GM19372 (cell line): ENCODE measurements at regions not wholly inside any gene's neighbourhood (a gene's known extent, or its start where the extent isn't known, plus 50 kb on each side); places are given as distances from the start of the nearest gene placed in this dataset.

Experiments used
- ATAC-seq: cut with Tn5 transposase; IDR thresholded peaks from one replicate; pipeline ENCODE4 v1.9.1; 2021; ENCODE audit warnings: mild to moderate bottlenecking, low read depth, moderate library complexity; ENCODE audit not compliant: unreplicated experiment

DNA sequence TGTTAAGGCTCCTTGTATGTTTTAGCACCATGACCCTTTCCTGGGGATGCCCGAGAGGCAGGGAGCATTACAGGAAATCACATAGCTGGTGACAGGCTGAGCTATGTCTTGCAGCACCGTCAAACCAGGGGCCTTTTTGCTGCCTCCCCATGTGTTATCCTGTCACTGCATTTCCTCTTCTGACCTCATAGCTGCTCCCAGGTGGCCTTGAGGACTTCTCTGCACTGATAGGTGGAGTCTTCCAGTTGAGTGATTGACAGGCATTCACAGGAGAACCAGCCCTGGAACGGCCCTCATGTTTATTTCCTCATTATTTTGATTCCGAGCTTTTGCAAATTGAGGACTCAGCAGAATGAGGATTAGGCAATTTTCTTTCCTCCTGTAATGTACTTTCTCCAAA is 349.6 kb downstream of the HAPSTR1 start:
- no peak for ATAC-seq

DNA sequence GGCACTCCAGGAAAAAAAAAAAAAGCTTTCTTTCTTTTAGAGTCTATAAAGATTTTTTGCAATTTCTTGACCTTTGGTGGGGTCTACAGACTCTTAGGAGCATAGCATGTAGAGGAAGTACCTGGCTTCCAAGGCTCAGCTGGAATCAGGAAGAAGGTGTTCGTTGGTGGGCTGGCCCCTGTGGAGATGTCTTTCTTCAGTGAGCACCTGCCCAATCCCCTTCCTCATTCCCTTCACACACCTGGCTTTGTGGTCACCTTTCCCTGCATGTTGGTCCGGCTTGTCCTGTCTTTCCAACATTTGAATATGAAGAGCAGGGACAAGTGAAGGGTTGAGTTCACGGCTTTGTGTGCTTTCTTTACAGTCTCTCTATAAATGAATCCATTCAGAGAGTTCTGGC is 352.4 kb downstream of the HAPSTR1 start:
- no peak for ATAC-seq

DNA sequence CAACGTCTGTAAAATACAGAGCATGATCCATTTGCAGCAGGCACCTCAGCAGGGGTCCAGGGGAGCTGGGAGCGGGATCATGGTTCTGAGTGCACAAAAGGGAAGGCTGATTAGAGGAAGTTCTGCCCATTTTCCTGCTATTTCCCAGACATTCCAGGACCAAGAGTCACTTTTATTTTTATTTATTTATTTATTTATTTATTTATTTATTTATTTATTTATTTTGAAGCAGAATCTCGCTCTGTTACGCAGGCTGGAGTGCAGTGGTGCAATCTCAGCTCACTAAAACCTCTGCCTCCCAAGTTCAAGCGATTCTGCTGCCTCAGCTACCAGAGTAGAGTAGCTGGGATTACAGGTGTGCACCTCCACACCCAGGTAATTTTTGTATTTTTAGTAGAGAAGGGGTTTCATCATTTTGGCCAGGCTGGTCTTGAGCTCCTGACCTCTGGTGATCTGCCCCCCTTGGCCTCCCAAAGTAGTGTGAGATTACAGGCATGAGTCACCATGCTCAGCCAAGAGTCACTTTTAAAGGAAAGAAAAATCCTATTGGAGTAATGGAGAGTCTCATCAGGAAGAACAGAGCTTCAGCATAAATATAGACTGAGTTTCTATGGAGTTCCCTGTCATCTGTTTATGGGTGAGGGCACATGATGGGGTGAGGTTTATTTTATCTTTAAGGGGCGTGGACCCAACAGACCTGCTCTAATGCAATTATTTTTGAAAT is 355.2 kb downstream of the HAPSTR1 start:
- no peak for ATAC-seq

DNA sequence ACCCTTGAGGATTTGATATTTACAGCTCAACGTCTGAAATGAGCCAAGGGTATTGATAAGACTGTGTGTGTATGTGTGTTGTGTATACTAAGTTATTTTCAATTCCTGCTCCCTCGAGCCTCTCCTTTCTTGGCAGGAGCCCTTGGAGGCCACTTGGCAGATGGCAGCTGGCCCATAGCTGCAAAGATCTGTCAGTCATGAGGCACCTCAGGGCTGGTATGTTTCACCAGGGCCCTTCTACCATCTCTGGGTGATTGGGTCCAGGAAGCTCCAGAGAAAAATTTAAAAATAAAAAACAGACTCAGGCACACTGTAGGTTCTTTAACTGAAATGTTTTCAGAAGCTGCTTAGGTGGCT is 355.7 kb downstream of the HAPSTR1 start:
- no peak for ATAC-seq

DNA sequence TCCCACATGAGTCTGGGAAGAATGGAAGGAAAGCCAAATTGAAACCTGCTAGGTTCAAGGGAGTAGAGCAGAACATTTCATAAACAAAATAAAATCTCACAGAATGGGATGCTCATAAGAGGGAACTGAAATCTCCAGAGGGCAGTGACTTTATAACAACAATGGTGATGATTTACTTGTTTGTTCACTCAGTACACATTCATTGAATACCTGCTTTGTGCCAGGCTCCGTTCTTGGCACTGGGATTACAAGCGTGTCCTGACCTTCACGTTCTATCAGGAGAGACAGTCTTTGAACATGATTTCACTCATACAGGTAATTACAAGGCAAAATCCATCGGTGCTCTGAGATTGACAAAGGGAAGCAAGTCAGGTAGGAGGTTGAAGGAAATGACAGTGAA is 356.3 kb downstream of the HAPSTR1 start:
- no peak for ATAC-seq

DNA sequence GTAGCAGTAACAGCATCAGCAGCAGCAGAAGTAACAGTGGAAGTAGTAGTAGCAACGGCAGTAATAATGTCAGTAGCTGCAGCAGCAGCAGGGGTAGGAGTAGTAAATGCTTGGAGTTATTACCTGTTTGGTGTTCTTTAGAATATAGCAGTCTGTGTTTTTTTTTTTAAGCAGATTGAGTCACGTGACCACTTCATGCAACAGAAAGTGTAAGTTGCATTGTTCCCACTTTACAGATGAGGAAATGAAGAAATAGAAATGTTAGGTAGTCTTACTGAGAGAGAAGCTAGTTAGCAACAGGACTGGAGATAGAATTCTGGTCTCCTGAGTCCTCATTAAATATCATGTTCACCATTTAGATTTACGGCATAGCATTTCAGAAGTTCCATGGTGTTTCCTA is 358.2 kb downstream of the HAPSTR1 start:
- ATAC-seq = no peak

DNA sequence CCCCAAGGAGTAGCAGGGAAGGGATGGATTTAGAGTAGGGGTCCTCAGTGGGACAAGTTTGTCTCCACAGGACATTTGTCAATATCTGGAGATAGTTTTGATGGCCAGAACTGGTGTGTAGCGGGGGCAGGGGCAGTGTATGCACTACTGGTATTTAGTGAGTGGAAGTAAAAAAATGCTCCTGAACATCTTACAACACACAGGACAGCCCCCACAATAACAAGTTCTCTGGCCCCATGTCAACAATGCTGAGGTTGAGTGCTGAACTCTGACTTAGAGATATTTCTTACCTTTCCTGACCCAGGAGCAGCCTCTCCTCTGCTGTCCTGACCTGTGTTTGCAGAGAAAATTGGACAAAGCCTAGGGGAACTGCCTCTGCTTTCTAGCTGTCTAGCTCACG is 365.8 kb downstream of the HAPSTR1 start:
- ATAC-seq = no peak

DNA sequence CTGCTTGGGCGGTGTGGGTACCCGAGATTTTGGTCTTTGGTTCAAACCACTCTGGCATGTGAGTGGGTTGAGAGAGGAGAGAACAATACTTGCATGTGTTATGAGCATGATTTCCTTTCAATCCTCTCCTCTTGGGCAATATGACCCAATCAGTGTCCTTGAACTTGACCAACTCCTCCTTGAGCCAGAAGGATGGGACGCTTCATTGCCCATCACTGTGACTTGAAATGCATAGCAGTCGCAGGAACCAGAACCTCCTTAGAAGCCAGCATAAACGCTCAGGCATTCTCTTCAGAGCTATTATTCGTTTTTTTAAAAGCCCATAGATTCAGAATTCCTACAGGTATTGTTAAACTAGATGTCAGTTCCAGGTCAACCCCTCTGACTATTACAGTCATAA is 367.4 kb downstream of the HAPSTR1 start:
- ATAC-seq = no peak

DNA sequence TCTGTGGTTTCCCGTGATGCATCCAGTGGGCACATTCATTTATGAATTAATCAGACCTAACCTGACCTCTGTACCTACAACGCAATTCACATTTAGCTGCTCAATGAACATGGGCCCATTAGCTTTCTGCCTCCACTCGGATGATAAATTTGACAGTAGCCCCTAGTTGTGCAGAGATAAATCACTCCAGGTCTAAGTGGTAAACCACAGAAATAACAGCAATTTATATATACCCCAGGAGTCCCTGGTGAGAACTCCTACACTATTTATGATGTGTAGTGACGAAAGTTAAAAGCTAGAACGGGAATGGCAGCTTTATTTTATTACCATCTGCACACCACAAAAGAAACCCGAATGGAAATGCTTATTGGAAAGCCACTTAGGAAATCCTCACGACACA is 371.5 kb downstream of the HAPSTR1 start:
- ATAC-seq = no peak

DNA sequence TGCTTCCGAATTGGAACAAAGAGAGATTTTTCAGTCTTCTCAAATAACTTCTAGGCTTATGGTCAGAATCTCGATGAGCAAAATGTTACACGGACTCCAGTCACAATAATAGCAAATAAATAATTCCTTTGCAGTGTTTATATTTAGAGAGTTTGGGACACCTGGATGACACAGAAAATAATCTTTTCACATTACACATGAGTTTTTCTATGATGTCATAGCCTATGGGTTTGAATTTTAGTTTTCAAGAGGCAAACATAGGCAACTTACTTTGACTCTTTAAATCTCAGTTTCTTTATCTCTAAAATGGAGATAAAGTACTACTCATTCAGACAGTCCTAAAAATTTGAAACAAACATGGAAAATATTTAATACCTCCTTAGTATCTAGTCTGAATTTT is 372.0 kb downstream of the HAPSTR1 start:
- ATAC-seq = no peak

DNA sequence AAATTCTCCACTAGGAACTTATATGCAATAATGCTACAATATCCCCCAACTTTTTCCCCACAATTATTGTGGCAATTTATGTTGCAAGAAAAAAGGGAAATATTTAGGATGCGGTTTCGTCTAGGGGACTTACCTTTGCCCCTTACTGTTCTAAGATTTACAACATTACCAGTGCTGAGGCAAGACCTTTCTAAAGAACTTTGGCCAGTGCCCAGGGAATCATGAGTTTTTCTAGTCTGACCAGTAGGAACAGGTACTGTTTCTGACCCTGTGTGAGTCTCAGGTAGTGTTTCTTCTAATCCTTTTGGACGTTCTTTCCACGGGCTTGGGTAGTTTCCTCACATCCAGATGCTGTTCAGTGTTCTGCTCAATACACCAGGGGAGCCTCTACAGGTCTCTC is 373.7 kb downstream of the HAPSTR1 start:
- no peak for ATAC-seq

DNA sequence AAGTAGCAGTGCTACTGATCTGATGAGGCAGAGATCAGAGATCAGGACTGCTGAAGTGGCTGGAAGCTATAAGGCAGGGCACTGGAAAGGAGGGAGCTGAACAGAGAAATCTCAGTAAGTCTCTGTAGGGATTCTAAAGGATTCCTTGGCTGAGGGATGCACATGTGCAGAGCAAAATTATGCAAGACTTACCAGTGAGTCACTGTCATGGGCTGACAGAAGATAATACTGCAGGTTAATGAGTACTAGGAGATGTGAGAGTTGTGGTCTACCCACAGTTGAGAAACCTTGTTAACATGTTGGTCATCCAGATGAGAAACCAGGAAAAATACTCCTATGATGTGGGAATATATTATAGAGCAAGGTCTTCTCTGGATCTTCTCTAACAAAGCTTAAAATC is 378.1 kb downstream of the HAPSTR1 start:
- ATAC-seq = no peak

DNA sequence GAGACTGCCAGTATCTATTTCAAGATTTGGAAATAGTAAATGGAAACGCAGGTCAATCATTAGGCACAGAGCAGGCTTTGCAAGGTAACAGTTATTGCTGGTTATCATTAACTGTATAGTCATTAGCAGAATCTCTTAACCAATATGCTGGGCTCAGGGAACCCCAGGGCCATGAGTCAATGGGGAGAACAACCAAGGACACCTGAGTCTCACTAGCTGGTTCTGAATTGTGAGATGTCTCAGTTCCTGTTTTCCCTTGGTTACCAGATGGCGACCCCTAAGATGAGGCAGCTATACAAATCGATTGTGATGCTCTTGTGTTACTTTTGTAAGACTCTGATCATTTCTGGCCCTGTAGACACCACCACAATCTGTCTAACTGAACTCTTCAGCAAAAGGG is 385.3 kb downstream of the HAPSTR1 start:
- ATAC-seq = no peak

DNA sequence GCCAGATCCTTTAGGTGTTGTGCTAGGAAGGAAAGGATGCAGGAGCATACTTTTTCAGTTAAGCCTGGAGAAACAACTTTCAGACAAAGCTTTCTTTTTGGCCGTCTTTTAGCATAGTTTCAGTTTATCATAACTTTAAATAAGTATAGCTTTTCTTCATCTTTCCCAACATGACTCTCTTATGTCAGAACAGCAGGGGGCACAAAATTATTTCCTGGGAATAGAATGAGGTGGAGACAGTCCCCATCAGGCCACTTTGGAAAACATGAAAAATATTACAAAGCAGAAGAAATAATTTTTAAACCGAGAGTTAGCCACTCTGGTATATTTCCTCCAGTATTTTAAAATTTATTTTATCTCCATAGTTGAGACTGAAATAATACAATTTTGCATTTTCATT is 387.6 kb downstream of the HAPSTR1 start:
- no peak for ATAC-seq

DNA sequence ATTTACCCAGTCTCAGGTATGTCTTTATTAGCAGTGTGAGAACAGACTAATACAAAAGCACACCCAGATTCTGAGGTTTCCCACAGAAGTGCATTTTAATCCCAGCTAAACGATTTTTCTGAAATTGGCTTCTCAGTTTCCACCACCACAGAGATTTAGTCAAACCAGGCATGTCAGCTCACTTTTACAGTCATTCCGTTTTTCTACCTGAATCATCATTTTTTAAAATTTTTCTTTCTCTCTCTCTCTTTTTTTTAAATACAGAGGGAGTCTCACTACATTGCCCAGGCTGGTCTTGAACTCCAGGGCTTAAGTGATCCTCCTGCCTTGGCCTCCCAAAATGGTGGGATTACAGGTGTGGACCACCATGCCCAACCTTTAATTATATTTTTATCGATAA is 389.1 kb downstream of the HAPSTR1 start:
- no peak for ATAC-seq

DNA sequence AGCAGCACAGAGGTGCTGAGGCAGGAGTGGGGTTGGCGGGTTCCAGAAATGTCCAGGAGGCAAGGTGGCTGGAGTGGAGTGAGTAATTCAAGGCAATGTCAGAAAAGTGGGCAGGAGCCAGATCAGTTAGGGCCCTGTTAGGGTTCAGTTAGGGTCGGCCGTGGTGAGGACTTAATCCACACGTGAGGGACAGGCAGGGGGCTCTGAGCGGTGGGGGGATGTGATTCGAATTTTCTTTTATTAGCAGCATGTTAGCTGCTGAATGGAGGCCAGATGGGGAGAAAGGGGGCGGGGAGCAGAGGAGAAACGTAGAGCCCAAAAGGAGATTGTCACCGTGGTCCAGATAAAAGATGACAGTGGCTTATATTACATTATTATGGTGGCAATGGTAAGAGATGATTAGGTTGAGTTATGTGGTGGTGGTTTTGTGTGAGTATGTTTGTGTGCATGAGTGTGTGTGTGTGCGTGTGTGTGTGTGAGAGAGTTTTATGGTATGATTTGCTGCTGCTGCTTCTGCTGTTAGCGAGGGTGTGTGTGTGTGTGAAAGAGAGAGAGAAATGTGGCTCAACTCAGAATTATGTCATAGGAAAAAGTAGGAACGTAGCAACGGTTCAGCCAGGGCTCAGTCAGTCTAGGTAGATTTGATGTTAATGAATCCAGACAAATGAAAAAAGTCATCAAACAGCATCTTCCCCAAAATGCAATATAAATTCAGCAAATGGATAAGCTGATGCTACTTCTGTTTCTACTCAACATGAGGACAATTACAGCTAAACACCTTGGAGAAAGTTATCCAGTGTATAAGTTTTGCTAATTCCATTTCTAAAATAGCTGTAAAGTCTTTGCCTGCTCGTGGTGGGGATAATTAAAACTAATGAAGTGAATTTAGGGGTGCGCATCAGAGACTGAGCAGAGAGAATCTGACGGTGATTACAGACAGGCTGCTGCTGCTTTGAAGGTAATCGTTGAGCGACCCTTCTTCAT is 390.6 kb downstream of the HAPSTR1 start:
- ATAC-seq = no peak

DNA sequence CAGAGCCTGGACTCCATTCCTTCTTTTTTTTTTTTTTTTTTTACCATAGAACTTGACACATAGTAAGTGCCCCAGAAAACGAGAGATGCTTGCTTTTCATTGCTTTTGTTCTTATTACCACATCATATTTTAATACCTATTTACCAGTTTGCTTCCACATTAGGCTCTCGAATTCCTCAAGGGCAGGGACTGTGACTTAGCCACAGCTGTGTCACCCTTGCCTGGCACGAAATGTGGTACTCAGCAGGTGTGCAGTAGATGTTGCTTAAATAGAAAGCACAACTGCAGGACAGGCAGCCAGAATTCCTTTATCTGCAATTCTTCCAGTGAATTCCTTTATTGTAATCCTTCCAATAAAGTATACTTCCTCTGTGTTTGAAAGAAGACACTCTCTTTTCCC is 393.0 kb downstream of the HAPSTR1 start:
- no peak for ATAC-seq

DNA sequence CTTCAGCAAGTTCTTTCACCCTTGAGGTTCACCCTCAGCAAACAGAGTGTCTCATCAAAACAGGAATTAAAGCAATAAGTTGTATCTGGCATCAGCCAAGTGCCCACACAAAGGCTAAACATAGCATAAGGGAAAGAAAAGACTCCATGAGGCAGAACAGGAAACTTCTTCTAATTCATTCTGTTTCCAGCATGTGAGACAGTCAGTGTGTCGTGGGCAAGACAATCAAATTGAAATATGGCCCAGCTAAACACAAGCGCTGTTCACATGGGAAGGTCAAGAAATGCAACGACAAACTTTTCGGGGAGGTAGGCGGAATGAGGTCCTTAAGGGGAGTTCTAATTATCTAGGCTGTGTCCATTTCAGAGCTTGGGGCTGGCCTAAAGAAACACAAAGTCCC is 393.4 kb downstream of the HAPSTR1 start:
- no peak for ATAC-seq

DNA sequence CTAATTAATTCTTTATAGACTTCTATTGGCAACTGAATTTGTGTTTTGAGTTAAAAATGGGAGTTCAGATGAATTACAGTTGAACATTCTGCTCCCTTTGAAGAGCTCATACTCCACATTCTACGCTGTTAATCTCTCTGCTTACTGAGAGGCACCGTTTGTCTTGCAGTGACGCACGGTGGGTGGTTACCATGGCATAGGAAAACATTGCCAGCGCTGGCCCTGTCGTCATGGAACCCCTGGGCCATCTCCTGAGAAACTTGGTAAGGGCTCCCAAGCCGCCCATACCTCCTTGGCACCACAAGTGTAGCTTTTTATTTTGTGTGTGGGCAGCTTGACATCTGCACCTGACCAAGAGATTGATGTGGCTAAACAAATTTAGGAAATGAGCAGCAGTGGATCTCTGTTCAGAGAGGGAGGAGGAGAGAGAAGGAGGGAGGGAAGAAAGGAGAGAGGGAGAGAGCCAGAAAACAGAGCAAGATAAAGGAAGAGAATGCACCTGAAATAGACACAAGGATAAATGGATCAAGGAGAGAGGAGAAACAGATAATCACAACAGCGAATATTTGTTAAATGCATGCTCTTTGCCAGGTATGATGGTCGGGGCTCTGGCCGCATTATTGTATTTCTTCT is 398.5 kb downstream of the HAPSTR1 start:
- ATAC-seq = no peak

DNA sequence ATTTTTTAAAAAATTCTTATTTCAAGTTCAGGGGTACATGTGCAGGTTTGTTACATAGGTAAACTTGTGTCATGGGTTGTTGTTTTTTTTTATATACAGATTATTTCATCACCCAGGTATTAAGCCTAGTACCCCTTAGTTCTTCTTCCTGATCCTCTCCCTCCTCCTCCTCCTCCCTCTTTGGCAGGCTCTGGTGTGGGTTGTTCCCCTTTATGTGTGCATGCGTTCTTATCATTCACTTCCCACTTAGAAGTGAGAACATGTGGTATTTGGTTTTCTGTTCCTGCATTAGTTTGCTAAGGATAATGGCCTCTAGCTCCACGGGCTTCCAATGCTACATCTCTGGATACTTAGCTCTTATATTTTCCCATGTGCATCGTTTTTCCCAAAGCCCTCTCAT is 404.4 kb downstream of the HAPSTR1 start:
- no peak for ATAC-seq

DNA sequence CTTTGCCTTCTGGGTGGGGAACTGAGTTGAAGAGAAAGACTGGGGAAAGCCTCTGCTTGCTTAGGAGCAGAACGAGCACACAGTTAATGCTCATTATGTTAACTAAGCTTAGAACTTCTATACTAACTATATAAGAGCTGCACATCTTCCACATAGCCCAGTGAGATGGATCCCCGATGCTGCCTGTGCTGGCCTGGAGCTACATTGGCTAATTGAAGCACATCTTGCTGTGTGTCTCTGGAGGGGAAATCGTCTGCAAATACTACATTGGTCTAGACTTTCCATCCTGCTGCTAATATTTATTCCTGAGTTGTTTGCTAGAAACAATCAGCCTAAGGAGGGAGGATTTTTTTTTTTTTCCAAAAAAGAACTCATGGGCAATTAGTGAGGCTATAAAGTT is 406.3 kb downstream of the HAPSTR1 start:
- ATAC-seq = no peak
